ENCODE measurements at regions not wholly inside any gene's neighbourhood (a gene's known extent, or its start where the extent isn't known, plus 50 kb on each side); places are given as distances from the start of the nearest gene placed in this dataset.

DNA sequence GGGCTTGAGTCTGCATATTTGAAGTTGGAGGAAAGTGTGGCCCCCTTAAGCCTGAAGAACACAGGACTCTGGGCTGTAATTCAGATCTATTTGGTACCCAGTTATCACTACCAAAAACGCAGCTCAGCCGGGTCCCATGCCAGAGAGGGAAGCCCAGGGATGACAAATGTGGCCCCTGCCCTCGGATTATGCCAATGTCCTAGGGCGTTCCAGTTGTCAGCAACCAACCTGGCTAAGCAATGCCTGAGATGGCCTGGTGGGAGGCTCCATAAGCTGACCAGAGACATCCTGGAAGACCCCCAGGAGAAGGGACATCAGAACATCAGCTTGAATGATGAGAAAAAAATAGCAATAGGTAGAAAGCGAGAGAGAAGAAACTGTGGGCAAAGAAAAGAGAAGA lies 79.6 kb upstream of the UQCRFS1 start:
- no peaks in the 10 kb centered on the region for H3K4me1 ChIP-seq (ENCODE audit: control insufficient read depth in 1 of 2, insufficient read depth in 2 of 2, low read depth in 1 of 2, low read length in 1 of 2)
- no peaks in the 10 kb centered on the region for H3F3A ChIP-seq (replicated peaks; ENCODE audit: insufficient read depth)
- no peak overlapping the region for H2AFZ ChIP-seq (ENCODE audit: low read depth)
- POLR2A ChIA-PET = no interaction called here
- no peaks in the 10 kb centered on the region for H4K20me1 ChIP-seq (ENCODE audit: insufficient read depth)
- DNase-seq = no peak
- no peak overlapping the region for H3K9ac ChIP-seq
- no peak for TF ChIP-seq SIN3A (IDR thresholded peaks at IDR 0.05; ENCODE audit: borderline replicate concordance, low read depth, low read length)
- no peak for TF ChIP-seq EZH2phosphoT487 (IDR thresholded peaks at IDR 0.05; ENCODE audit: borderline replicate concordance, low read depth)
- no peak for TF ChIP-seq RAD21 (IDR thresholded peaks at IDR 0.05; ENCODE audit: low read length)
- no peak for TF ChIP-seq REST (IDR thresholded peaks at IDR 0.05; ENCODE audit: low read depth, low read length)
- TF ChIP-seq JUND (IDR thresholded peaks at IDR 0.05) = no peak
- TF ChIP-seq GATA2 (CRISPR knock-in tag; IDR thresholded peaks at IDR 0.05) = no peak
- no peak for TF ChIP-seq PBX3 (IDR thresholded peaks at IDR 0.05)
- no peak for TF ChIP-seq TCF12 (IDR thresholded peaks at IDR 0.05)
- no peak for TF ChIP-seq FOSL2 (IDR thresholded peaks at IDR 0.05; ENCODE audit: borderline replicate concordance, low read depth)
- TF ChIP-seq ELF1 (IDR thresholded peaks at IDR 0.05) = no peak
- no peak for TF ChIP-seq MAX (IDR thresholded peaks at IDR 0.05; ENCODE audit: low read depth)
- TF ChIP-seq, protein P1, sequence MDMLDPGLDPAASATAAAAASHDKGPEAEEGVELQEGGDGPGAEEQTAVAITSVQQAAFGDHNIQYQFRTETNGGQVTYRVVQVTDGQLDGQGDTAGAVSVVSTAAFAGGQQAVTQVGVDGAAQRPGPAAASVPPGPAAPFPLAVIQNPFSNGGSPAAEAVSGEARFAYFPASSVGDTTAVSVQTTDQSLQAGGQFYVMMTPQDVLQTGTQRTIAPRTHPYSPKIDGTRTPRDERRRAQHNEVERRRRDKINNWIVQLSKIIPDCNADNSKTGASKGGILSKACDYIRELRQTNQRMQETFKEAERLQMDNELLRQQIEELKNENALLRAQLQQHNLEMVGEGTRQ (IDR thresholded peaks at IDR 0.05; ENCODE audit: borderline replicate concordance, low read depth, low read length) = no peak
- TF ChIP-seq, protein P2, sequence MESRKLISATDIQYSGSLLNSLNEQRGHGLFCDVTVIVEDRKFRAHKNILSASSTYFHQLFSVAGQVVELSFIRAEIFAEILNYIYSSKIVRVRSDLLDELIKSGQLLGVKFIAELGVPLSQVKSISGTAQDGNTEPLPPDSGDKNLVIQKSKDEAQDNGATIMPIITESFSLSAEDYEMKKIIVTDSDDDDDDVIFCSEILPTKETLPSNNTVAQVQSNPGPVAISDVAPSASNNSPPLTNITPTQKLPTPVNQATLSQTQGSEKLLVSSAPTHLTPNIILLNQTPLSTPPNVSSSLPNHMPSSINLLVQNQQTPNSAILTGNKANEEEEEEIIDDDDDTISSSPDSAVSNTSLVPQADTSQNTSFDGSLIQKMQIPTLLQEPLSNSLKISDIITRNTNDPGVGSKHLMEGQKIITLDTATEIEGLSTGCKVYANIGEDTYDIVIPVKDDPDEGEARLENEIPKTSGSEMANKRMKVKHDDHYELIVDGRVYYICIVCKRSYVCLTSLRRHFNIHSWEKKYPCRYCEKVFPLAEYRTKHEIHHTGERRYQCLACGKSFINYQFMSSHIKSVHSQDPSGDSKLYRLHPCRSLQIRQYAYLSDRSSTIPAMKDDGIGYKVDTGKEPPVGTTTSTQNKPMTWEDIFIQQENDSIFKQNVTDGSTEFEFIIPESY (IDR thresholded peaks at IDR 0.05; ENCODE audit: borderline replicate concordance, low read depth) = no peak
- TF ChIP-seq NFIC (IDR thresholded peaks at IDR 0.05; ENCODE audit: borderline replicate concordance) = no peak
- no peak for TF ChIP-seq CTCF (IDR thresholded peaks at IDR 0.05)
- TF ChIP-seq, protein P3, sequence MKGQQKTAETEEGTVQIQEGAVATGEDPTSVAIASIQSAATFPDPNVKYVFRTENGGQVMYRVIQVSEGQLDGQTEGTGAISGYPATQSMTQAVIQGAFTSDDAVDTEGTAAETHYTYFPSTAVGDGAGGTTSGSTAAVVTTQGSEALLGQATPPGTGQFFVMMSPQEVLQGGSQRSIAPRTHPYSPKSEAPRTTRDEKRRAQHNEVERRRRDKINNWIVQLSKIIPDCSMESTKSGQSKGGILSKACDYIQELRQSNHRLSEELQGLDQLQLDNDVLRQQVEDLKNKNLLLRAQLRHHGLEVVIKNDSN (IDR thresholded peaks at IDR 0.05; ENCODE audit: borderline replicate concordance, low read depth) = no peak
- TF ChIP-seq EP300 (IDR thresholded peaks at IDR 0.05; ENCODE audit: borderline replicate concordance in 1 of 2, low read depth in 1 of 2, low read length in 1 of 2) = no peak
- no peak overlapping the region for H3K4me2 ChIP-seq
- H3K36me3 ChIP-seq (replicated peaks in 1 of 2; ENCODE audit: control insufficient read depth in 1 of 2, insufficient read depth in 2 of 2, low read length in 1 of 2) = no peaks in the 10 kb centered on the region
- H3K4me3 ChIP-seq (ENCODE audit: low read depth in 2 of 2, low read length in 1 of 2) = no peak overlapping the region
- no peaks in the 10 kb centered on the region for H3K79me2 ChIP-seq (ENCODE audit: insufficient read depth)
- 6% methylated on average over 5 of the region's 5 CpGs for WGBS (ENCODE audit: low lambda C conversion rate)
- H3K27ac ChIP-seq (ENCODE audit: low read depth in 2 of 2, low read length in 1 of 2) = no peak overlapping the region
- no peaks in the 10 kb centered on the region; the same call in 1 of the 2 replicates for H3K27me3 ChIP-seq (ENCODE audit: insufficient read depth)
- no peaks in the 10 kb centered on the region for H3K9me2 ChIP-seq
- H3K9me3 ChIP-seq = no peaks in the 10 kb centered on the region
- CTCF ChIA-PET = interaction anchor here (0.8 kb wide), 1 partner anchor 29 kb away, joined by 3 read pairs; no protein-coding TSS in a partner anchor

Data from SK-N-SH (cell line).